Brain pericyte (primary cell): ENCODE measurements at regions not wholly inside any gene's neighbourhood (a gene's known extent, or its start where the extent isn't known, plus 50 kb on each side); places are given as distances from the start of the nearest gene placed in this dataset.

Source experiments
- DNase-seq: peaks from one replicate; pipeline ENCODE4 v3.0.0-alpha.2; 2012; ENCODE audit warnings: low read depth, low spot score

DNA sequence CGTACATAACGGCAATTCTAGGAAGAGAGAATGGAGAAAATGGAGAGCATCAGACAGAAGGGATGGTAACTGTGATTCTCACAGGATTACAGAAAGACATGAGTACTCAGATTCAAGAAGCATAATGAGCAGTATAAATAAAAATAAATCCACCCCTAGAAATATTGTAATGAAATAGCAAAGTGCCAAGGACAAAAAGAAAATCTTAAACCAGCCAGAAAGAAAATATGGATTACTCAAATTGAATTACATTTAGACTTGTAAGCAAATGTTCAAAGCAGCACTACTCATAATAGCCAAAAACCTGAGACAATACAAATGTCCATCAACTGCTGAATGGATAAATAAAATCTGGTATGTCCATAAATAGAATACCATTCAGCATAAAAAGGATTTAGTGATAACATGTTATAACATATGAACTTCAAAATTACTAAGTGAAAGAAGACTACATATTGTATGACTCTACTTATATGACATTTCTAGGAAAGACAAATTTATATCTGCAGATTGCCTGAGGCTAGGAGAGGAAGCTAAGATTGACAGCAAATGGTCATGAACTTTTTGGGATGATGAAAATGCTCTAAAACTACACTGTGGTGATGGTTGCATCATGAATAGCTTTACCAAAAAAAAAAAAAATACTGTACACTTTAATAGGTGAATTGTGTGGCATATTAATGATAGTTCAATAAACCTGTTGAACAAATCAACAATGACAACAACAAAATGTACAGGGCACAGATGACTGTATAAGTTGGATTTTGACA lies 63.4 kb upstream of the SPTBN1 start:
- DNase-seq, result no peak

DNA sequence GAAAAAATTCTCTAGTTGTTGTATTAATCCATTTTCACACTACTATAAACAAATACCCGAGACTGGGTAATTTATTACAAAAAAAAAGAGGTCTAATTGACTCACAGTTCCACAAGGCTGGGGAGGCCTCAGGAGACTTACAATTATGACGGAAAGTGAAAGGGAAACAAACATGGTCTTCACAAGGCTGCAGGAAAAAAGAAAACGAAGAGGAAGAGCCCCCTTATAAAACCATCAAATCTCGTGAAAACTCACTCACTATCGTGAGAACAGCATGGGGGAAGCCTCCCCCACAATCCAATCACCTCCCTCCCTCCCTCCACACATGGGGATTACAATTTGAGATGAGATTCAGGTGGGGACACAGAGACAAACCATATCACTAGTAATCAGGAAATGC lies 61.7 kb upstream of the SPTBN1 start:
- DNase-seq, result no peak

DNA sequence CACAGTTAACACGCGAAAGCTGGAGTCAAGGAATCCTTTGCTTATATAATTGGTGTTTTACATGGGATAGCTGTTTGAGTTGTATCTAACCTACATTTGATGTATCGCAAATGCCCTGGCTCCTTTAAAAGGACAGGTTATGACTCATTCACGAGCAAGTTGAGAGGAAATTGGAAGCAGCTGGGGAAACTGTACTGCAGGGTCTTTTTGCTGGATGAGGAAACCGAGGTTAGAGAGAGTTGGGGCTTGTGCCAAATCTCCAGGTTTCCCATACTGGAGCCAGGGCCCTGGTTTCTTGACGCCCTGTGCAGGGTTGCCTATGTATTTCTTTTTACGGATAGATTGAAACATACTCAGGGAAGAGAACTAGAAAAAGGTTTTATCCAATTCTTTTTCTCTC lies 60.0 kb upstream of the SPTBN1 start:
- no peak for DNase-seq

DNA sequence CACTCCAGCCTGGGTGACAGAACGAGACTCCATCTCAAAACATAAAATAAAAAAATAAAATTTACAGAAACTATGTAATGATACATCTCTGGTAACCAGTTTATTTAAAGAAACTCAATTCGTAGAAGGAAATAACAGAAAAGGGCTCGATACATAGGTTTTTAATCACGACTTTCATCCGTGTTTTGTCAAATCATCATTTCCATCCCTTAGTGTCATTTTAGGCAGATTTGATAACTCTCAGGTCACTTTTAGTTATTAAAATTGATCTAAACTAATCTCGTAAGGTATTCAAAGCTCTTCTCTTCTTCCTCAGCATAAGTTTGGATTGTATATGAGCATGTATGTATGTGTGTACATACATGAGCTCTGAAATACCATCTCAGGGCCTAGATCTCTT lies 59.3 kb upstream of the SPTBN1 start:
- DNase-seq, result no peak

DNA sequence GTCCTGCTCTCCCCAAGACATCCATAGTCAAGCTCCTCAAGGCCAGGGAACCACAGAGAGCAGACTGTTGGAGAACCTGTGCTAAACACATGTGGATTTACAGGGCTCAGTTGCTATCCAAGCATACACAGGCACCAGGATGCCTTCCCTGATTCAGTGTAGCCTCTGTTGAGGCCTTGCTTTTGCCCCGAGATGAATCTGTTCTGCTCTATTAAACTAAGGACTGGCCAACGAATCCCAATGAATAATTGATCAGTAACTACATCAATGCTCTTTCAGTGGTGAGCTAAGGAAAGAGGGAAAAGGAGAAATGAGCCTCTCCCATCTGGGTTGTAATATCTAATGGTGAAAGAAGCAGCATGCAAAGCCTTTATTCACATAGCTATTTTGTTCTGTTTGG lies 58.7 kb upstream of the SPTBN1 start:
- DNase-seq, result no peak

DNA sequence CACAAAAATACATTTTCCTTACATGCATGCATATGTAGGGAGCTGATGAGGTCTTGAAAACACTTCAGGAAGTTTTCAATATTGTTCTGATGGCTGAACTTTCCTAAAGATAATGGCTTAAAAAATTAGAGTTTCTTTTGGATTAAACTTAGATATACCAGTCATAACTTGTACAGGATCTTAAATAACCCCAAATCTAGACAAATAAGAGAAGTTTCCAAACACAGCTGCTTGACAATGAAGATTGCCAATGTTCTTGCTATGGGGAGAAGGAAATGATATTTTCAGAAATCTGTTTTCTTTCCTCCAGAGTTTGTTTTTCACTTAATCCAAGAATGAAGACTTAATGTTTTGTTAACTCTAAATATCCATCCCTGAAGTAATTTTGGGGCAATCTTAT lies 54.6 kb upstream of the SPTBN1 start:
- no peak for DNase-seq

DNA sequence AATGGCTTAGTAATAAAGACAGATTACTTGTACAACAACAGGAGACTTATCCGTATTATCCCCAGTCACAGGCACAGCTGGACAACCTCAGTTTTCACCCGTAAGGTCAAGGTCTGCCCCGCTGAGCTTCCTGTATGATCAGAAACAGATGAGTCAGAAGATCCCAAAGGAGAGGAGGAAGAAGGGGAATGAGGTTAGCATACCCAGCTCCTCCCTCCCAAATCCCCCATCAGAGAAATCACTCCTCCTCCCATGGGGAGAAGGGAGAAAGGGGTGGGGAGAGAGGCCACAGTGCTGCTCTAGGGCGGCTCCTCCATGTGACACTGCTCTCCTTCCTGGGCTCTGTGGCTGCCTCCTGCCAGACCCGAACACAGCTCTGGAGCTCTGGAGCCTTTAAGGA lies 53.8 kb upstream of the SPTBN1 start:
- DNase-seq, result peak; percentile 74

DNA sequence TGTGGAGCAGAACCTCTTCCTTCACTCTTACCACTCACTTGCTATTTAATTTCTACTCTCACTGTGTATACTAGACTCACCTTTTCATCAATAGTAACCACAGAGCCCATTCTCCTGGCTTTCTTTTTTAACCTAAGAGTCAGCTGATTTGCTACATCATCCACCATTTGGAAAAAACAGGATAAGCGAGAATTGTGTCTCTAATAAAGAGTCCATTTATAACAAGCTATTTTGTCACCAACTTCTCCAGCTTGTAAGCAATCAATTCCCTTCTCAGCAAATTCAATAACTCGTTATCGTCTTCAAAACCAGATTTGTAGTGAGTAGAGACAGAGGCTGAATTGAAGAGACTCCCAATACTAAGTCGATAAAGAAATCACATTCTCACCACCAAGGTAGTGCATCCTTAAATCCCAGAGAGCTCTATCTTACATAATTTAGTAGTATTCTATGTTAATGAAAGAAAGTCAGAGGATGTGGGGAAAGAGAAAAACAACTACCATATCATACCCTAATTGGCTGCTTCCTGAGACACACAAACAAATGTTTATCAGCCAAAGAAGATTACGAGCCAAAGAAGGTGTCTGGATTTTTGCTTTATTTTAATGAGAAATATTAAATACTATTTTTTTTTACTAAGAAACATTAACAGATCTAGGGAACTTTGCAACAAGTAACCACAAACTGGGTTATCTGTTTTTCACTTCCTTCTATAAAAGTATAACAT lies 52.5 kb upstream of the SPTBN1 start:
- no peak for DNase-seq

DNA sequence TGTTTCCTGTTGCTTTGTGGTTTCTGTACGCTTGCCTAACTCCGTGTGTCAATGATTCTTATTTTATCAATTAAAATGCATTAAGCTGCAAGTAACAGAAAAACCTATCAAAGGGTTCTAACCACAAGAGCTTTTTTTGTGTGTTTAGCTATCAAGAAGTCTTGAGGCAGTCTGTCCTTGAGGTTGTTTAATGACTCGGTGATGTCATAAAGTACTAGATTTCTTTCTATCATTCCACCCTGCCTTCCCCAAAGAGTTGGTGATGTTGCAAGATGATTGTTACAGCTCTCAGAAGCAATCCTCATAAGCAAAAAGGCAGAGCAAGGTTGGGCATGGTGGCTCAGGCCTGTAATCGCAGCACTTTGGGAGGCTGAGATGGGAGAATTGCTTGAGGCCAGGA lies 51.9 kb upstream of the SPTBN1 start:
- DNase-seq, result no peak

DNA sequence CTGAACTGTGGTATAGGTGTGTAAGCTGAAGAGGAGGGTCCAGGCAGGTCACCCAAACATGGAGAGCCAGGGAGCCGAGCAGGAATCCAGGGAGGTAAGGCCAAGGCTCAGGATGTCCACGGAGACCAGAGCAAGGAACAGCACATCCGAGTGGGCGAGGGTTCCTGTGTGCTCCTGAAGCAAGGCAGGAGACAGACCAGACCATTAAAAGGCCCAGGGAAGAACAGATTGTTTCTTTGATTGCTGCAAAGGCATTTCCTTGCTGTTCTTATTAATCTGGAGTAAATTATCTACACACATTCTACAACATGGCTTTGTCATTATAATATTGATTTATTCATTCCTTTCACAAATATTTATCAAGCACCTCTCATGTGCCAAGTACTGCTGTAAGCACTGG lies 50.1 kb upstream of the SPTBN1 start:
- no peak for DNase-seq
